Endothelial cell of umbilical vein (primary cell): ENCODE measurements at regions not wholly inside any gene's neighbourhood (a gene's known extent, or its start where the extent isn't known, plus 50 kb on each side); places are given as distances from the start of the nearest gene placed in this dataset.

Experiments
- BruUV-seq: library from RNA; stranded (reverse); fragments of 400-500 nt; replicated peaks from 2 replicates; lab custom pipeline; 2021; lab: Mats Ljungman, UMichigan
- CTCF ChIA-PET: fragments of 300-600, 350-600 bp; sonication (Branson Sonifier 250); formaldehyde crosslinking; loops from one replicate; lab custom pipeline; 2021; ENCODE audit warnings: antibody characterized with exemption, inconsistent platforms; lab: Charles Lee
- POLR2A ChIA-PET: fragments of 300-600, 350-600 bp; sonication (Branson Sonifier 250); formaldehyde crosslinking; loops from one replicate; lab custom pipeline; 2021; ENCODE audit warnings: antibody characterized with exemption, inconsistent platforms; lab: Charles Lee
- DNase-seq: peaks from one replicate; pipeline ENCODE4 v3.0.0-alpha.2; 2011; ENCODE audit warnings: low read depth, low spot score
- FAIRE-seq: peaks from 2 replicates; lab custom pipeline; 2011; peaks lifted over from hg19 to GRCh38; lab: Jason Lieb, UNC
- H2AFZ ChIP-seq: 2 replicates; pipeline ENCODE4 v1.6.0; 2012; ENCODE audit warnings: low read depth, low read length, control low read depth, inconsistent platforms
- H3K27ac ChIP-seq: 2 replicates; pipeline ENCODE4 v1.5.1; 2011; ENCODE audit warnings: low read depth, mild to moderate bottlenecking, control low read depth, low read length, moderate library complexity; ENCODE audit not compliant: insufficient read depth
- H3K27me3 ChIP-seq, 2 experiments: 2 replicates each; pipeline versions ENCODE4 v1.6.0 to v1.6.1; 2011; ENCODE audit warnings: low read length in 2 of 2, mixed read lengths in 1 of 2; ENCODE audit not compliant: control insufficient read depth in 2 of 2, insufficient read depth in 2 of 2
- H3K36me3 ChIP-seq, 2 experiments: 2 replicates in 1 of 2; 3 replicates in 1 of 2; pipeline ENCODE4 v1.5.1; 2011; ENCODE audit warnings: low read length in 2 of 2, mild to moderate bottlenecking in 1 of 2, moderate library complexity in 1 of 2; ENCODE audit not compliant: control insufficient read depth in 2 of 2, insufficient read depth in 2 of 2; ENCODE audit errors: extremely low read depth in 1 of 2
- H3K4me1 ChIP-seq: 3 replicates; pipeline ENCODE4 v1.5.1; 2011; ENCODE audit warnings: mild to moderate bottlenecking, low read length; ENCODE audit not compliant: control insufficient read depth, insufficient read depth; ENCODE audit errors: extremely low read depth
- H3K4me2 ChIP-seq: 2 replicates; pipeline ENCODE4 v1.6.1; 2011; ENCODE audit warnings: low read length, control low read depth, mixed read lengths; ENCODE audit not compliant: insufficient read depth
- H3K4me3 ChIP-seq, 3 experiments: fragments of 200-600 bp in 1 of 3; sonication (generic), shearing (Covaris generic) in 1 of 3; replicated peaks in 1 of 3; 2 replicates each; pipeline ENCODE4 v1.5.1; 2011 to 2016; ENCODE audit warnings: control low read depth in 3 of 3, low read length in 3 of 3, mild to moderate bottlenecking in 2 of 3, inconsistent platforms in 1 of 3, low read depth in 1 of 3, moderate library complexity in 1 of 3; ENCODE audit not compliant: insufficient read depth in 1 of 3
- H3K79me2 ChIP-seq: 2 replicates; pipeline ENCODE4 v1.6.0; 2012; ENCODE audit warnings: low read length, inconsistent platforms; ENCODE audit not compliant: control insufficient read depth, insufficient read depth
- H3K9ac ChIP-seq: replicated peaks from 2 replicates; pipeline ENCODE3; 2011; ENCODE audit warnings: low read length, control low read depth; ENCODE audit not compliant: insufficient read depth; ENCODE audit errors: extremely low read depth
- H3K9me1 ChIP-seq: replicated peaks from 3 replicates; pipeline ENCODE4 v1.6.0; 2011; ENCODE audit warnings: mild to moderate bottlenecking, low read length; ENCODE audit not compliant: control insufficient read depth, insufficient read depth; ENCODE audit errors: extremely low read depth
- H3K9me3 ChIP-seq: replicated peaks from 2 replicates; pipeline ENCODE4 v1.5.1; 2012; ENCODE audit warnings: low read length, inconsistent platforms; ENCODE audit not compliant: control insufficient read depth, insufficient read depth
- H4K20me1 ChIP-seq: replicated peaks from 2 replicates; pipeline ENCODE3; 2011; ENCODE audit warnings: mild to moderate bottlenecking, low read length; ENCODE audit not compliant: control insufficient read depth, insufficient read depth; ENCODE audit errors: extremely low read depth
- EZH2 ChIP-seq: IDR thresholded peaks from 2 replicates; pipeline ENCODE4 v1.6.1; 2012; ENCODE audit warnings: borderline replicate concordance, low read depth, mild to moderate bottlenecking, moderate library complexity, low read length, inconsistent platforms; ENCODE audit not compliant: severe bottlenecking
- FOS ChIP-seq: IDR thresholded peaks from 2 replicates; pipeline ENCODE4 v1.6.1; 2011; ENCODE audit warnings: mild to moderate bottlenecking, low read length, moderate library complexity, borderline replicate concordance; ENCODE audit not compliant: insufficient read depth
- GATA2 ChIP-seq: IDR thresholded peaks from 2 replicates; pipeline ENCODE4 v1.7.0; 2011; ENCODE audit warnings: low read depth, mild to moderate bottlenecking, moderate library complexity, mixed read lengths, low read length; ENCODE audit not compliant: insufficient read length, insufficient read depth
- JUN ChIP-seq: IDR thresholded peaks from 2 replicates; pipeline ENCODE4 v1.6.1; 2011; ENCODE audit warnings: borderline replicate concordance, low read depth; ENCODE audit not compliant: insufficient read length, insufficient read depth
- MAX ChIP-seq: IDR thresholded peaks from 2 replicates; pipeline ENCODE4 v1.6.1; 2011; ENCODE audit not compliant: insufficient read depth, insufficient read length
- MYC ChIP-seq: IDR thresholded peaks from one replicate; pipeline ENCODE4 v1.6.1; 2011; ENCODE audit warnings: mild to moderate bottlenecking, low read depth, low read length
- POLR2A ChIP-seq: IDR thresholded peaks from 2 replicates; pipeline ENCODE4 v1.6.1; 2012; ENCODE audit warnings: low read depth, mild to moderate bottlenecking, control low read depth, low read length
- POLR2AphosphoS5 ChIP-seq: IDR thresholded peaks from 2 replicates; pipeline ENCODE4 v1.6.1; 2012; ENCODE audit warnings: low read depth, mild to moderate bottlenecking, control low read depth, low read length, moderate library complexity; ENCODE audit not compliant: insufficient read depth
- dilution Hi-C: fragments of 300-500 bp; cut with MboI; formaldehyde crosslinking; loops from one replicate; pipeline ENCODE4 v1.15.0; 2019; ENCODE audit warnings: low sequenced_read_pairs; ENCODE audit not compliant: extremely low pct_ligation_motif_present
- intact Hi-C: fragments of 100-400 bp; cut with micrococcal nuclease; formaldehyde crosslinking; loops from one replicate; pipeline ENCODE4 v1.10.0; 2022
- TF ChIP-seq, protein P1 (sequence below), 2 donors: IDR thresholded peaks; 1 replicate in 1 of 2; 2 replicates in 1 of 2; pipeline ENCODE4 v1.5.1; 2011; ENCODE audit warnings: low read length in 2 of 2, mild to moderate bottlenecking in 2 of 2, moderate library complexity in 2 of 2, control low read depth in 1 of 2, inconsistent platforms in 1 of 2, low read depth in 1 of 2; ENCODE audit not compliant: insufficient read depth in 1 of 2; ENCODE audit errors: extremely low read depth in 1 of 2

DNA sequence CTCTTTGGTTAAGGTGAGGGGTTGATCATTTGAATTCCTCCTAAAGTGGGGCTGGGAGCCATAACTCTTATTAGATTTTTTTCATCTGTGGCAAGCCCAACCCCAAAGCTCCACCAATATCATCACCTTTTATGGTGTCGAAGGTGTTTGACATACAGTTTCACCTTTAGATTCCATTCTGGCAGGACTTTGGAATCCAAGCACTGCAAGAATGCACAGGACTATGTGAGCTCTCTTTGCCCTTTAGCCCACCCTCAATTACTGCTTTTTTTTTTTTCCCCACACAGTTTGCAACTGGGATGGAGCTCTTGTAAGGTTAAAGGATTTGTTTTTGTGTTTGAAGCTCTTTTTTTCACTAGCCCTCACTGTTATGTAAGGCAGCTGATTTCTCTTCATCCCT lies 154.0 kb upstream of the KCNJ16 start:
- Histone ChIP-seq H2AFZ (no peak overlapping the region), H3K27ac (no peak overlapping the region), H3K4me1 (no peaks in the 10 kb centered on the region), H3K9ac (no peak overlapping the region), H3K4me3 (no peak overlapping the region), H3K9me1 (no peaks in the 10 kb centered on the region), H3K36me3 (no peaks in the 10 kb centered on the region), H4K20me1 (no peaks in the 10 kb centered on the region), H3K9me3 (no peaks in the 10 kb centered on the region), H3K27me3 (no peaks in the 10 kb centered on the region), H3K79me2 (no peaks in the 10 kb centered on the region), H3K4me2 (no peak overlapping the region)
- dilution Hi-C loops, result no loop called here
- BruUV-seq, result no TSS peak
- CTCF ChIA-PET, result interaction anchor here (0.7 to 0.8 kb wide), 2 partner anchors 10 to 174 kb away, joined by 3 read pairs; no protein-coding TSS in a partner anchor
- DNase-seq (no peak), FAIRE-seq (no peak)
- POLR2A ChIA-PET, result no interaction called here
- TF ChIP-seq POLR2AphosphoS5, result no peak
- TF ChIP-seq, protein P1, sequence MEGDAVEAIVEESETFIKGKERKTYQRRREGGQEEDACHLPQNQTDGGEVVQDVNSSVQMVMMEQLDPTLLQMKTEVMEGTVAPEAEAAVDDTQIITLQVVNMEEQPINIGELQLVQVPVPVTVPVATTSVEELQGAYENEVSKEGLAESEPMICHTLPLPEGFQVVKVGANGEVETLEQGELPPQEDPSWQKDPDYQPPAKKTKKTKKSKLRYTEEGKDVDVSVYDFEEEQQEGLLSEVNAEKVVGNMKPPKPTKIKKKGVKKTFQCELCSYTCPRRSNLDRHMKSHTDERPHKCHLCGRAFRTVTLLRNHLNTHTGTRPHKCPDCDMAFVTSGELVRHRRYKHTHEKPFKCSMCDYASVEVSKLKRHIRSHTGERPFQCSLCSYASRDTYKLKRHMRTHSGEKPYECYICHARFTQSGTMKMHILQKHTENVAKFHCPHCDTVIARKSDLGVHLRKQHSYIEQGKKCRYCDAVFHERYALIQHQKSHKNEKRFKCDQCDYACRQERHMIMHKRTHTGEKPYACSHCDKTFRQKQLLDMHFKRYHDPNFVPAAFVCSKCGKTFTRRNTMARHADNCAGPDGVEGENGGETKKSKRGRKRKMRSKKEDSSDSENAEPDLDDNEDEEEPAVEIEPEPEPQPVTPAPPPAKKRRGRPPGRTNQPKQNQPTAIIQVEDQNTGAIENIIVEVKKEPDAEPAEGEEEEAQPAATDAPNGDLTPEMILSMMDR (IDR thresholded peaks at IDR 0.05; ENCODE audit: extremely low read depth in 1 of 2, insufficient read depth in 1 of 2, low read depth in 1 of 2, low read length in 2 of 2), result no peak
- no peak for TF ChIP-seq GATA2
- TF ChIP-seq MAX, result no peak
- TF ChIP-seq MYC, result no peak
- TF ChIP-seq FOS, result no peak
- TF ChIP-seq JUN, result no peak
- no peak for TF ChIP-seq POLR2A
- no peak for TF ChIP-seq EZH2
- intact Hi-C loops, result no loop called here
